ENCODE measurements at regions not wholly inside any gene's neighbourhood (a gene's known extent, or its start where the extent isn't known, plus 50 kb on each side); places are given as distances from the start of the nearest gene placed in this dataset.

- no peak for TF ChIP-seq EZH2 (IDR thresholded peaks at IDR 0.05; ENCODE audit: insufficient read depth, poor library complexity, severe bottlenecking)
- no peak for TF ChIP-seq EZH2phosphoT487 (IDR thresholded peaks at IDR 0.05; ENCODE audit: insufficient read depth, low read depth)
These were observed 261.2 kb upstream of the MAN1A1 start for GRCh38 chr6:119610754-119611153.
